Glutamatergic neuron (in vitro differentiated cells): ENCODE measurements at regions not wholly inside any gene's neighbourhood (a gene's known extent, or its start where the extent isn't known, plus 50 kb on each side); places are given as distances from the start of the nearest gene placed in this dataset.

Experiments used
- DNase-seq: peaks from one replicate; pipeline ENCODE4 v3.0.0; 2022
- H3K27ac Mint-ChIP-seq: one replicate; pipeline ENCODE4 v1.8.0; 2020; ENCODE audit warnings: mild to moderate bottlenecking, mixed read lengths, inconsistent platforms; ENCODE audit not compliant: unreplicated experiment
- H3K27me3 Mint-ChIP-seq: one replicate; pipeline ENCODE4 v1.8.0; 2020; ENCODE audit warnings: mild to moderate bottlenecking, moderate library complexity, mixed read lengths, inconsistent platforms; ENCODE audit not compliant: unreplicated experiment
- H3K36me3 Mint-ChIP-seq: one replicate; pipeline ENCODE4 v1.8.0; 2020; ENCODE audit warnings: mild to moderate bottlenecking, mixed read lengths, inconsistent platforms; ENCODE audit not compliant: unreplicated experiment
- H3K4me1 Mint-ChIP-seq: one replicate; pipeline ENCODE4 v1.8.0; 2020; ENCODE audit warnings: mild to moderate bottlenecking, low read depth, mixed read lengths, inconsistent platforms; ENCODE audit not compliant: unreplicated experiment
- H3K4me3 Mint-ChIP-seq: one replicate; pipeline ENCODE4 v1.8.0; 2020; ENCODE audit warnings: mild to moderate bottlenecking, mixed read lengths, inconsistent platforms; ENCODE audit not compliant: unreplicated experiment
- H3K9me3 Mint-ChIP-seq: one replicate; pipeline ENCODE4 v1.8.0; 2020; ENCODE audit warnings: mild to moderate bottlenecking, moderate library complexity, mixed read lengths, inconsistent platforms; ENCODE audit not compliant: unreplicated experiment
- CTCF ChIP-seq: fragments of 200-600 bp; sonication (generic); IDR thresholded peaks from one replicate; pipeline ENCODE4 v1.5.0; 2021; ENCODE audit not compliant: partially characterized antibody, unreplicated experiment

- no peak for TF ChIP-seq CTCF
- Mint-ChIP-seq H3K4me3 (no peak overlapping the region), H3K27ac (no peak overlapping the region), H3K36me3 (no peaks in the 10 kb centered on the region), H3K27me3 (peaks cover 1% of the 10 kb centered on the region), H3K9me3 (no peaks in the 10 kb centered on the region), H3K4me1 (no peaks in the 10 kb centered on the region)
- no peak for DNase-seq
These were observed 72.8 kb upstream of the FAM9A start for GRCh38 chrX:8873956-8874355.

GRCh38 chrX:8873102-8873501 is 71.9 kb upstream of the FAM9A start:
- no peak for TF ChIP-seq CTCF
- Mint-ChIP-seq H3K9me3 (no peaks in the 10 kb centered on the region), H3K4me1 (peaks cover 2% of the 10 kb centered on the region), H3K27ac (no peak overlapping the region), H3K4me3 (no peak overlapping the region), H3K36me3 (no peaks in the 10 kb centered on the region), H3K27me3 (peaks cover 1% of the 10 kb centered on the region)
- DNase-seq = no peak

GRCh38 chrX:8870411-8870810 is 69.2 kb upstream of the FAM9A start:
- no peak for TF ChIP-seq CTCF
- H3K4me3 Mint-ChIP-seq = no peak overlapping the region
- peaks cover 2% of the 10 kb centered on the region for H3K4me1 Mint-ChIP-seq
- no peak for DNase-seq
- H3K9me3 Mint-ChIP-seq = no peaks in the 10 kb centered on the region
- peaks cover 1% of the 10 kb centered on the region for H3K27me3 Mint-ChIP-seq
- no peaks in the 10 kb centered on the region for H3K36me3 Mint-ChIP-seq
- no peak overlapping the region for H3K27ac Mint-ChIP-seq

- H3K36me3 Mint-ChIP-seq = no peaks in the 10 kb centered on the region
- H3K27ac Mint-ChIP-seq = no peak overlapping the region
These were observed 68.6 kb upstream of the FAM9A start for GRCh38 chrX:8869812-8870211.

GRCh38 chrX:8868906-8869305 is 67.7 kb upstream of the FAM9A start:
- no peaks in the 10 kb centered on the region for H3K27me3 Mint-ChIP-seq
- DNase-seq = no peak
- peaks cover 5% of the 10 kb centered on the region for H3K4me1 Mint-ChIP-seq
- TF ChIP-seq CTCF = no peak
- no peaks in the 10 kb centered on the region for H3K9me3 Mint-ChIP-seq
- no peak overlapping the region for H3K27ac Mint-ChIP-seq
- no peak overlapping the region for H3K4me3 Mint-ChIP-seq
- H3K36me3 Mint-ChIP-seq = no peaks in the 10 kb centered on the region

More at GRCh38 chrX:8869812-8870211, 68.6 kb upstream of the FAM9A start:
- Mint-ChIP-seq H3K9me3 (no peaks in the 10 kb centered on the region), H3K4me3 (no peak overlapping the region), H3K4me1 (peaks cover 2% of the 10 kb centered on the region), H3K27me3 (peaks cover 1% of the 10 kb centered on the region)
- no peak for DNase-seq
- no peak for TF ChIP-seq CTCF
